Endothelial cell of umbilical vein (primary cell): ENCODE measurements at regions not wholly inside any gene's neighbourhood (a gene's known extent, or its start where the extent isn't known, plus 50 kb on each side); places are given as distances from the start of the nearest gene placed in this dataset.

Experiments
- BruUV-seq: library from RNA; stranded (reverse); fragments of 400-500 nt; replicated peaks from 2 replicates; lab custom pipeline; 2021; lab: Mats Ljungman, UMichigan
- CTCF ChIA-PET: fragments of 300-600, 350-600 bp; sonication (Branson Sonifier 250); formaldehyde crosslinking; loops from one replicate; lab custom pipeline; 2021; ENCODE audit warnings: antibody characterized with exemption, inconsistent platforms; lab: Charles Lee
- POLR2A ChIA-PET: fragments of 300-600, 350-600 bp; sonication (Branson Sonifier 250); formaldehyde crosslinking; loops from one replicate; lab custom pipeline; 2021; ENCODE audit warnings: antibody characterized with exemption, inconsistent platforms; lab: Charles Lee
- DNase-seq: peaks from one replicate; pipeline ENCODE4 v3.0.0-alpha.2; 2011; ENCODE audit warnings: low read depth, low spot score
- FAIRE-seq: peaks from 2 replicates; lab custom pipeline; 2011; peaks lifted over from hg19 to GRCh38; lab: Jason Lieb, UNC
- H2AFZ ChIP-seq: 2 replicates; pipeline ENCODE4 v1.6.0; 2012; ENCODE audit warnings: low read depth, low read length, control low read depth, inconsistent platforms
- H3K27ac ChIP-seq: 2 replicates; pipeline ENCODE4 v1.5.1; 2011; ENCODE audit warnings: low read depth, mild to moderate bottlenecking, control low read depth, low read length, moderate library complexity; ENCODE audit not compliant: insufficient read depth
- H3K27me3 ChIP-seq, 2 experiments: 2 replicates each; pipeline versions ENCODE4 v1.6.0 to v1.6.1; 2011; ENCODE audit warnings: low read length in 2 of 2, mixed read lengths in 1 of 2; ENCODE audit not compliant: control insufficient read depth in 2 of 2, insufficient read depth in 2 of 2
- H3K36me3 ChIP-seq, 2 experiments: 2 replicates in 1 of 2; 3 replicates in 1 of 2; pipeline ENCODE4 v1.5.1; 2011; ENCODE audit warnings: low read length in 2 of 2, mild to moderate bottlenecking in 1 of 2, moderate library complexity in 1 of 2; ENCODE audit not compliant: control insufficient read depth in 2 of 2, insufficient read depth in 2 of 2; ENCODE audit errors: extremely low read depth in 1 of 2
- H3K4me1 ChIP-seq: 3 replicates; pipeline ENCODE4 v1.5.1; 2011; ENCODE audit warnings: mild to moderate bottlenecking, low read length; ENCODE audit not compliant: control insufficient read depth, insufficient read depth; ENCODE audit errors: extremely low read depth
- H3K4me2 ChIP-seq: 2 replicates; pipeline ENCODE4 v1.6.1; 2011; ENCODE audit warnings: low read length, control low read depth, mixed read lengths; ENCODE audit not compliant: insufficient read depth
- H3K4me3 ChIP-seq, 3 experiments: fragments of 200-600 bp in 1 of 3; sonication (generic), shearing (Covaris generic) in 1 of 3; replicated peaks in 1 of 3; 2 replicates each; pipeline ENCODE4 v1.5.1; 2011 to 2016; ENCODE audit warnings: control low read depth in 3 of 3, low read length in 3 of 3, mild to moderate bottlenecking in 2 of 3, inconsistent platforms in 1 of 3, low read depth in 1 of 3, moderate library complexity in 1 of 3; ENCODE audit not compliant: insufficient read depth in 1 of 3
- H3K79me2 ChIP-seq: 2 replicates; pipeline ENCODE4 v1.6.0; 2012; ENCODE audit warnings: low read length, inconsistent platforms; ENCODE audit not compliant: control insufficient read depth, insufficient read depth
- H3K9ac ChIP-seq: replicated peaks from 2 replicates; pipeline ENCODE3; 2011; ENCODE audit warnings: low read length, control low read depth; ENCODE audit not compliant: insufficient read depth; ENCODE audit errors: extremely low read depth
- H3K9me1 ChIP-seq: replicated peaks from 3 replicates; pipeline ENCODE4 v1.6.0; 2011; ENCODE audit warnings: mild to moderate bottlenecking, low read length; ENCODE audit not compliant: control insufficient read depth, insufficient read depth; ENCODE audit errors: extremely low read depth
- H3K9me3 ChIP-seq: replicated peaks from 2 replicates; pipeline ENCODE4 v1.5.1; 2012; ENCODE audit warnings: low read length, inconsistent platforms; ENCODE audit not compliant: control insufficient read depth, insufficient read depth
- H4K20me1 ChIP-seq: replicated peaks from 2 replicates; pipeline ENCODE3; 2011; ENCODE audit warnings: mild to moderate bottlenecking, low read length; ENCODE audit not compliant: control insufficient read depth, insufficient read depth; ENCODE audit errors: extremely low read depth
- CTCF ChIP-seq, 2 donors: IDR thresholded peaks; 1 replicate in 1 of 2; 2 replicates in 1 of 2; pipeline ENCODE4 v1.5.1; 2011; ENCODE audit warnings: low read length in 2 of 2, mild to moderate bottlenecking in 2 of 2, moderate library complexity in 2 of 2, control low read depth in 1 of 2, inconsistent platforms in 1 of 2, low read depth in 1 of 2; ENCODE audit not compliant: insufficient read depth in 1 of 2; ENCODE audit errors: extremely low read depth in 1 of 2
- EZH2 ChIP-seq: IDR thresholded peaks from 2 replicates; pipeline ENCODE4 v1.6.1; 2012; ENCODE audit warnings: borderline replicate concordance, low read depth, mild to moderate bottlenecking, moderate library complexity, low read length, inconsistent platforms; ENCODE audit not compliant: severe bottlenecking
- FOS ChIP-seq: IDR thresholded peaks from 2 replicates; pipeline ENCODE4 v1.6.1; 2011; ENCODE audit warnings: mild to moderate bottlenecking, low read length, moderate library complexity, borderline replicate concordance; ENCODE audit not compliant: insufficient read depth
- GATA2 ChIP-seq: IDR thresholded peaks from 2 replicates; pipeline ENCODE4 v1.7.0; 2011; ENCODE audit warnings: low read depth, mild to moderate bottlenecking, moderate library complexity, mixed read lengths, low read length; ENCODE audit not compliant: insufficient read length, insufficient read depth
- JUN ChIP-seq: IDR thresholded peaks from 2 replicates; pipeline ENCODE4 v1.6.1; 2011; ENCODE audit warnings: borderline replicate concordance, low read depth; ENCODE audit not compliant: insufficient read length, insufficient read depth
- MAX ChIP-seq: IDR thresholded peaks from 2 replicates; pipeline ENCODE4 v1.6.1; 2011; ENCODE audit not compliant: insufficient read depth, insufficient read length
- MYC ChIP-seq: IDR thresholded peaks from one replicate; pipeline ENCODE4 v1.6.1; 2011; ENCODE audit warnings: mild to moderate bottlenecking, low read depth, low read length
- POLR2A ChIP-seq: IDR thresholded peaks from 2 replicates; pipeline ENCODE4 v1.6.1; 2012; ENCODE audit warnings: low read depth, mild to moderate bottlenecking, control low read depth, low read length
- POLR2AphosphoS5 ChIP-seq: IDR thresholded peaks from 2 replicates; pipeline ENCODE4 v1.6.1; 2012; ENCODE audit warnings: low read depth, mild to moderate bottlenecking, control low read depth, low read length, moderate library complexity; ENCODE audit not compliant: insufficient read depth
- dilution Hi-C: fragments of 300-500 bp; cut with MboI; formaldehyde crosslinking; loops from one replicate; pipeline ENCODE4 v1.15.0; 2019; ENCODE audit warnings: low sequenced_read_pairs; ENCODE audit not compliant: extremely low pct_ligation_motif_present
- intact Hi-C: fragments of 100-400 bp; cut with micrococcal nuclease; formaldehyde crosslinking; loops from one replicate; pipeline ENCODE4 v1.10.0; 2022

- POLR2A ChIA-PET = no interaction called here
Measured at GRCh38 chr18:31218671-31219383, 56.2 kb upstream of the DSC1 start.

More at GRCh38 chr18:31218671-31219383, 56.2 kb upstream of the DSC1 start:
- Histone ChIP-seq H3K27me3 (no peaks in the 10 kb centered on the region), H4K20me1 (no peaks in the 10 kb centered on the region), H2AFZ (no peak overlapping the region), H3K36me3 (no peaks in the 10 kb centered on the region), H3K9me3 (no peaks in the 10 kb centered on the region), H3K4me3 (no peak overlapping the region), H3K27ac (no peak overlapping the region), H3K4me2 (no peak overlapping the region), H3K79me2 (no peaks in the 10 kb centered on the region), H3K4me1 (no peaks in the 10 kb centered on the region), H3K9me1 (no peaks in the 10 kb centered on the region), H3K9ac (no peak overlapping the region)
- DNase-seq = no peak
- no peak for TF ChIP-seq GATA2
- no peak for TF ChIP-seq POLR2A
- TF ChIP-seq FOS = no peak
- no peak for TF ChIP-seq MAX
- TF ChIP-seq POLR2AphosphoS5 = no peak
- TF ChIP-seq JUN = no peak
- TF ChIP-seq EZH2 = no peak
- no peak for TF ChIP-seq CTCF (IDR thresholded peaks at IDR 0.05; ENCODE audit: extremely low read depth in 1 of 2, insufficient read depth in 1 of 2, low read depth in 1 of 2, low read length in 2 of 2)
- TF ChIP-seq MYC = no peak
- CTCF ChIA-PET = no interaction called here
- dilution Hi-C loops = no loop called here
- no TSS peak for BruUV-seq
- intact Hi-C loops = no loop called here
- no peak for FAIRE-seq
